GM18511 (cell line): ENCODE measurements at regions not wholly inside any gene's neighbourhood (a gene's known extent, or its start where the extent isn't known, plus 50 kb on each side); places are given as distances from the start of the nearest gene placed in this dataset.

Source experiments
- ATAC-seq: cut with Tn5 transposase; IDR thresholded peaks from one replicate; pipeline ENCODE4 v1.9.1; 2021; ENCODE audit warnings: mild to moderate bottlenecking, moderate library complexity; ENCODE audit not compliant: unreplicated experiment

GRCh38 chr4:140281828-140282552 lies 91.5 kb upstream of the SCOC start:
- ATAC-seq: no peak

- ATAC-seq: no peak
Measured at GRCh38 chr4:140277576-140277975, 95.9 kb upstream of the SCOC start.

- ATAC-seq: no peak
Measured at GRCh38 chr4:140271553-140271952, 101.9 kb upstream of the SCOC start.

- ATAC-seq: no peak
Measured at GRCh38 chr4:140269369-140269768, 104.1 kb upstream of the SCOC start.

- ATAC-seq: no peak
Measured at GRCh38 chr4:140268186-140268841, 105.1 kb upstream of the SCOC start.

GRCh38 chr4:140267576-140267975 lies 105.9 kb upstream of the SCOC start:
- ATAC-seq: no peak

- ATAC-seq: no peak
Measured at GRCh38 chr4:140266958-140267568, 106.4 kb upstream of the SCOC start.

- ATAC-seq: no peak
Measured at GRCh38 chr4:140260227-140260626, 106.2 kb upstream of the MAML3 start.

- no peak for ATAC-seq
Measured at GRCh38 chr4:140258476-140258875, 104.5 kb upstream of the MAML3 start.

GRCh38 chr4:140257461-140258305 lies 103.7 kb upstream of the MAML3 start:
- ATAC-seq: no peak

- no peak for ATAC-seq
Measured at GRCh38 chr4:140256941-140257340, 103.0 kb upstream of the MAML3 start.

GRCh38 chr4:140256335-140256734 lies 102.4 kb upstream of the MAML3 start:
- ATAC-seq: no peak

- ATAC-seq: no peak
Measured at GRCh38 chr4:140255927-140256326, 101.9 kb upstream of the MAML3 start.

- no peak for ATAC-seq
Measured at GRCh38 chr4:140255467-140255866, 101.5 kb upstream of the MAML3 start.

GRCh38 chr4:140254651-140255299 lies 100.8 kb upstream of the MAML3 start:
- no peak for ATAC-seq

GRCh38 chr4:140253556-140254027 lies 99.6 kb upstream of the MAML3 start:
- no peak for ATAC-seq

GRCh38 chr4:140252742-140253555 lies 99.0 kb upstream of the MAML3 start:
- ATAC-seq: peak; percentile 64

GRCh38 chr4:140252141-140252741 lies 98.3 kb upstream of the MAML3 start:
- ATAC-seq: no peak

GRCh38 chr4:140251571-140251970 lies 97.6 kb upstream of the MAML3 start:
- no peak for ATAC-seq
